ENCODE measurements at regions not wholly inside any gene's neighbourhood (a gene's known extent, or its start where the extent isn't known, plus 50 kb on each side); places are given as distances from the start of the nearest gene placed in this dataset.

- DNase-seq = no peak
- Histone ChIP-seq H3K9me3 (replicated peaks in 1 of 3) (no peaks in the 10 kb centered on the region), H3K27ac (no peak overlapping the region)
Measured at GRCh38 chr11:116510166-116510565, 262.6 kb downstream of the BUD13 start.

GRCh38 chr11:116509551-116509950 lies 263.2 kb downstream of the BUD13 start:
- no peaks in the 10 kb centered on the region for H3K9me3 ChIP-seq (replicated peaks in 1 of 3)
- WGBS, 4 donors = 44 to 60% (median 53%) methylated on average over 3 of the region's 3 CpGs
- H3K36me3 ChIP-seq (replicated peaks in 1 of 2) = no peaks in the 10 kb centered on the region
- H3K27ac ChIP-seq = no peak overlapping the region
- DNase-seq = peak in 1 of 7 donors; percentile 36
- intact Hi-C loops (cut with DNase I) = no loop called here
- TF ChIP-seq POLR2A (IDR thresholded peaks at IDR 0.05) (no peak), CTCF (IDR thresholded peaks at IDR 0.05) (no peak)
- peaks cover 7% of the 10 kb centered on the region for H3K27me3 ChIP-seq
- no peaks in the 10 kb centered on the region for H3K4me1 ChIP-seq (replicated peaks in 1 of 2)
- no peak overlapping the region for H3K4me3 ChIP-seq

More at GRCh38 chr11:116510166-116510565, 262.6 kb downstream of the BUD13 start:
- 63 to 71% (median 66%) methylated on average over 3 to 4 of the region's 4 CpGs for WGBS, 4 donors
- no peak for TF ChIP-seq POLR2A (IDR thresholded peaks at IDR 0.05)
- no peak for TF ChIP-seq CTCF (IDR thresholded peaks at IDR 0.05)
- intact Hi-C loops (cut with DNase I) = no loop called here
- H3K4me3 ChIP-seq = no peak overlapping the region
- no peaks in the 10 kb centered on the region for H3K4me1 ChIP-seq (replicated peaks in 1 of 2)
- H3K36me3 ChIP-seq (replicated peaks in 1 of 2) = no peaks in the 10 kb centered on the region
- H3K27me3 ChIP-seq = peaks cover 7% of the 10 kb centered on the region

GRCh38 chr11:116507849-116508695 lies 264.7 kb downstream of the BUD13 start:
- no peaks in the 10 kb centered on the region for H3K9me3 ChIP-seq (replicated peaks in 1 of 3)
- H3K4me3 ChIP-seq = no peak overlapping the region
- TF ChIP-seq POLR2A (IDR thresholded peaks at IDR 0.05) (no peak), CTCF (IDR thresholded peaks at IDR 0.05) (no peak)
- no peak for DNase-seq
- H3K4me1 ChIP-seq (replicated peaks in 1 of 2) = no peaks in the 10 kb centered on the region
- peaks cover 7% of the 10 kb centered on the region for H3K27me3 ChIP-seq
- intact Hi-C loops (cut with DNase I) = no loop called here
- no peak overlapping the region for H3K27ac ChIP-seq
- 62 to 72% (median 64%) methylated on average over 8 of the region's 8 CpGs for WGBS, 4 donors
- no peaks in the 10 kb centered on the region for H3K36me3 ChIP-seq (replicated peaks in 1 of 2)

- intact Hi-C loops (cut with DNase I) = no loop called here
- H3K9me3 ChIP-seq (replicated peaks in 1 of 3) = no peaks in the 10 kb centered on the region
- no peak overlapping the region for H3K4me3 ChIP-seq
- no peaks in the 10 kb centered on the region for H3K4me1 ChIP-seq (replicated peaks in 1 of 2)
- TF ChIP-seq POLR2A (IDR thresholded peaks at IDR 0.05) (no peak), CTCF (IDR thresholded peaks at IDR 0.05) (no peak)
- H3K27me3 ChIP-seq = no peaks in the 10 kb centered on the region
- 66 to 80% (median 74%) methylated on average over 3 to 4 of the region's 4 CpGs for WGBS, 4 donors
- DNase-seq = peak in 1 of 7 donors; percentile 13
- no peak overlapping the region for H3K27ac ChIP-seq
- no peaks in the 10 kb centered on the region for H3K36me3 ChIP-seq (replicated peaks in 1 of 2)
Measured at GRCh38 chr11:116507016-116507415, 265.8 kb downstream of the BUD13 start.
